ENCODE measurements at regions not wholly inside any gene's neighbourhood (a gene's known extent, or its start where the extent isn't known, plus 50 kb on each side); places are given as distances from the start of the nearest gene placed in this dataset.

DNA sequence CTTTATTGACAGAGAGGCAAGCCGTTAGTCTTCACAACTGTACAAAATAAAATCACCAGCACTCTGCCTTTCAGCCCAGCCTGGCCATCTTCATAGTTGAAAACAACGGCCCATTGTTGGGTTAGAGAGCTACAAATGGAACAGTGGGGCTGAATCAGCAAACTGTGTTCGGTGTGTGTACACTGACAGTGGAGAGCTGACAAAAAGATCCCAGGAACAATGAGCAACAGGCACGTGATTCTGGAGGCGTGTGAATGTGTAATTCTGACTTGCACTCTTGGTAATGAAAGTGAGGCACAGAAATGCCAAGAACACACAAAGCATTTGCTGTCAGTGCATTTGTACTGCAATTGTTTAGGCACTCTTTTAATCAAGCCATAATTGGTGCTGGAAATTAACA is 303.7 kb downstream of the WDR11 start:
- TF ChIP-seq POLR2A (IDR thresholded peaks at IDR 0.05): no peak
- TF ChIP-seq, protein P1, sequence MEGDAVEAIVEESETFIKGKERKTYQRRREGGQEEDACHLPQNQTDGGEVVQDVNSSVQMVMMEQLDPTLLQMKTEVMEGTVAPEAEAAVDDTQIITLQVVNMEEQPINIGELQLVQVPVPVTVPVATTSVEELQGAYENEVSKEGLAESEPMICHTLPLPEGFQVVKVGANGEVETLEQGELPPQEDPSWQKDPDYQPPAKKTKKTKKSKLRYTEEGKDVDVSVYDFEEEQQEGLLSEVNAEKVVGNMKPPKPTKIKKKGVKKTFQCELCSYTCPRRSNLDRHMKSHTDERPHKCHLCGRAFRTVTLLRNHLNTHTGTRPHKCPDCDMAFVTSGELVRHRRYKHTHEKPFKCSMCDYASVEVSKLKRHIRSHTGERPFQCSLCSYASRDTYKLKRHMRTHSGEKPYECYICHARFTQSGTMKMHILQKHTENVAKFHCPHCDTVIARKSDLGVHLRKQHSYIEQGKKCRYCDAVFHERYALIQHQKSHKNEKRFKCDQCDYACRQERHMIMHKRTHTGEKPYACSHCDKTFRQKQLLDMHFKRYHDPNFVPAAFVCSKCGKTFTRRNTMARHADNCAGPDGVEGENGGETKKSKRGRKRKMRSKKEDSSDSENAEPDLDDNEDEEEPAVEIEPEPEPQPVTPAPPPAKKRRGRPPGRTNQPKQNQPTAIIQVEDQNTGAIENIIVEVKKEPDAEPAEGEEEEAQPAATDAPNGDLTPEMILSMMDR (IDR thresholded peaks at IDR 0.05): no peak
